ENCODE measurements at regions not wholly inside any gene's neighbourhood (a gene's known extent, or its start where the extent isn't known, plus 50 kb on each side); places are given as distances from the start of the nearest gene placed in this dataset.

DNA sequence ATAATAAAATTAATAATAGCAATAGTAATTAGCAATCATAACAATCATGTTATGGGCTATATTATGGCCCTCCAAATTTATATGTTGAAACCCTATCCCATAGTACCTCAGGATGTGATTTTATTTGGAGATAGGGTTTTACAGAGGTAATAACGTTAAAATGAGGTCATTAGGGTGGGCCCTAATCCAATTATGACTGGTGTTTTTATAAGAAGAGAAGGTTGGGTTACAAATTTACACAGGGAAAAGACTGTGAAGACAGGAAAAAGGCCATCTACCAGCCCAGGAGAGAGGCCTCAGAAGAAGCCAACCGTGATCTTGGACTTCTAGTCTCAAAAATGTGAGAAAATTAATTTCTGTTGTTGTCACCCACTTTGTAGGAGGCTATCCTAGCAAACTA, 353.1 kb downstream of the CHL1 start:
- TF ChIP-seq, protein P1, sequence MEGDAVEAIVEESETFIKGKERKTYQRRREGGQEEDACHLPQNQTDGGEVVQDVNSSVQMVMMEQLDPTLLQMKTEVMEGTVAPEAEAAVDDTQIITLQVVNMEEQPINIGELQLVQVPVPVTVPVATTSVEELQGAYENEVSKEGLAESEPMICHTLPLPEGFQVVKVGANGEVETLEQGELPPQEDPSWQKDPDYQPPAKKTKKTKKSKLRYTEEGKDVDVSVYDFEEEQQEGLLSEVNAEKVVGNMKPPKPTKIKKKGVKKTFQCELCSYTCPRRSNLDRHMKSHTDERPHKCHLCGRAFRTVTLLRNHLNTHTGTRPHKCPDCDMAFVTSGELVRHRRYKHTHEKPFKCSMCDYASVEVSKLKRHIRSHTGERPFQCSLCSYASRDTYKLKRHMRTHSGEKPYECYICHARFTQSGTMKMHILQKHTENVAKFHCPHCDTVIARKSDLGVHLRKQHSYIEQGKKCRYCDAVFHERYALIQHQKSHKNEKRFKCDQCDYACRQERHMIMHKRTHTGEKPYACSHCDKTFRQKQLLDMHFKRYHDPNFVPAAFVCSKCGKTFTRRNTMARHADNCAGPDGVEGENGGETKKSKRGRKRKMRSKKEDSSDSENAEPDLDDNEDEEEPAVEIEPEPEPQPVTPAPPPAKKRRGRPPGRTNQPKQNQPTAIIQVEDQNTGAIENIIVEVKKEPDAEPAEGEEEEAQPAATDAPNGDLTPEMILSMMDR (IDR thresholded peaks at IDR 0.05; ENCODE audit: control extremely low read depth in 1 of 3, insufficient read depth in 1 of 3, low read depth in 1 of 3, low read length in 3 of 3), result no peak
- TF ChIP-seq JUND (IDR thresholded peaks at IDR 0.05; ENCODE audit: low read length), result no peak
- TF ChIP-seq POLR2A (IDR thresholded peaks at IDR 0.05; ENCODE audit: control extremely low read depth in 1 of 2, low read depth in 2 of 2, low read length in 2 of 2), result no peak
- TF ChIP-seq SIRT6 (IDR thresholded peaks at IDR 0.05; ENCODE audit: low read length), result no peak
- TF ChIP-seq, protein P2, sequence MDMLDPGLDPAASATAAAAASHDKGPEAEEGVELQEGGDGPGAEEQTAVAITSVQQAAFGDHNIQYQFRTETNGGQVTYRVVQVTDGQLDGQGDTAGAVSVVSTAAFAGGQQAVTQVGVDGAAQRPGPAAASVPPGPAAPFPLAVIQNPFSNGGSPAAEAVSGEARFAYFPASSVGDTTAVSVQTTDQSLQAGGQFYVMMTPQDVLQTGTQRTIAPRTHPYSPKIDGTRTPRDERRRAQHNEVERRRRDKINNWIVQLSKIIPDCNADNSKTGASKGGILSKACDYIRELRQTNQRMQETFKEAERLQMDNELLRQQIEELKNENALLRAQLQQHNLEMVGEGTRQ (IDR thresholded peaks at IDR 0.05; ENCODE audit: low read length), result no peak

Data from H1 (cell line).